GM15510 (cell line): ENCODE measurements at regions not wholly inside any gene's neighbourhood (a gene's known extent, or its start where the extent isn't known, plus 50 kb on each side); places are given as distances from the start of the nearest gene placed in this dataset.

Source experiments
- POLR2A ChIP-seq: IDR thresholded peaks from 3 replicates; pipeline ENCODE4 v1.6.1; 2011; ENCODE audit warnings: borderline replicate concordance; ENCODE audit not compliant: insufficient read length; ENCODE audit errors: extremely low read depth

GRCh38 chr12:124406043-124406442 is 111.2 kb downstream of the RFLNA start:
- TF ChIP-seq POLR2A: no peak

GRCh38 chr12:124405592-124405991 is 110.7 kb downstream of the RFLNA start:
- no peak for TF ChIP-seq POLR2A

GRCh38 chr12:124405151-124405550 is 110.3 kb downstream of the RFLNA start:
- TF ChIP-seq POLR2A: no peak

- no peak for TF ChIP-seq POLR2A
Observed at GRCh38 chr12:124404162-124404784, 109.4 kb downstream of the RFLNA start.

GRCh38 chr12:124403273-124403672 is 108.4 kb downstream of the RFLNA start:
- no peak for TF ChIP-seq POLR2A

- TF ChIP-seq POLR2A: no peak
Observed at GRCh38 chr12:124402248-124403066, 107.6 kb downstream of the RFLNA start.

GRCh38 chr12:124401704-124402221 is 106.9 kb downstream of the RFLNA start:
- no peak for TF ChIP-seq POLR2A

- no peak for TF ChIP-seq POLR2A
Observed at GRCh38 chr12:124400124-124400523, 105.2 kb downstream of the RFLNA start.

GRCh38 chr12:124399622-124400021 is 104.7 kb downstream of the RFLNA start:
- no peak for TF ChIP-seq POLR2A

- no peak for TF ChIP-seq POLR2A
Observed at GRCh38 chr12:124398578-124399227, 103.8 kb downstream of the RFLNA start.

GRCh38 chr12:124397807-124398577 is 103.1 kb downstream of the RFLNA start:
- no peak for TF ChIP-seq POLR2A

GRCh38 chr12:124397399-124397679 is 102.4 kb downstream of the RFLNA start:
- TF ChIP-seq POLR2A: no peak

- TF ChIP-seq POLR2A: no peak
Observed at GRCh38 chr12:124396544-124397398, 101.9 kb downstream of the RFLNA start.

GRCh38 chr12:124395986-124396385 is 101.1 kb downstream of the RFLNA start:
- TF ChIP-seq POLR2A: no peak
